OCI-LY3 (cell line): ENCODE measurements at regions not wholly inside any gene's neighbourhood (a gene's known extent, or its start where the extent isn't known, plus 50 kb on each side); places are given as distances from the start of the nearest gene placed in this dataset.

Experiments
- H2AFZ ChIP-seq: fragments of 200-600, 300-600 bp; shearing (Covaris generic); 2 replicates; pipeline ENCODE4 v1.6.0; 2014; ENCODE audit warnings: antibody characterized with exemption, low read depth, low read length
- H3K27ac ChIP-seq: fragments of 200-600, 300-600 bp; sonication (generic); 2 replicates; pipeline ENCODE4 v1.5.1; 2014; ENCODE audit warnings: mild to moderate bottlenecking, low read length, moderate library complexity, mixed read lengths
- H3K27me3 ChIP-seq: fragments of 200-600, 300-600 bp; sonication (generic); 2 replicates; pipeline ENCODE4 v1.6.1; 2014; ENCODE audit warnings: low read depth, low read length, mixed read lengths
- H3K36me3 ChIP-seq: fragments of 200-600, 300-600 bp; sonication (generic); replicated peaks from 2 replicates; pipeline ENCODE3; 2014; ENCODE audit warnings: low read depth, low read length, mixed read lengths
- H3K4me1 ChIP-seq: fragments of 300-600, 200-600 bp; sonication (generic); 2 replicates; pipeline ENCODE4 v1.6.1; 2014; ENCODE audit warnings: low read length, mixed read lengths
- H3K4me2 ChIP-seq: fragments of 200-600, 300-600 bp; sonication (generic); 2 replicates; pipeline ENCODE4 v1.6.1; 2014; ENCODE audit warnings: low read length, mixed read lengths
- H3K4me3 ChIP-seq: fragments of 300-600, 200-600 bp; sonication (generic); 2 replicates; pipeline ENCODE4 v1.5.1; 2014; ENCODE audit warnings: antibody characterized with exemption, mild to moderate bottlenecking, low read length, moderate library complexity
- H3K79me2 ChIP-seq: fragments of 300-600, 200-600 bp; shearing (Covaris generic); 2 replicates; pipeline ENCODE4 v1.6.1; 2014; ENCODE audit warnings: mild to moderate bottlenecking, low read length, mixed read lengths
- H3K9ac ChIP-seq: fragments of 300-600, 200-600 bp; shearing (Covaris generic); 2 replicates; pipeline ENCODE4 v1.6.0; 2014; ENCODE audit warnings: mild to moderate bottlenecking, low read length, moderate library complexity
- H3K9me3 ChIP-seq: fragments of 200-600, 300-600 bp; shearing (Covaris generic); 2 replicates; pipeline ENCODE4 v1.6.1; 2014; ENCODE audit warnings: low read length, mixed read lengths; ENCODE audit not compliant: insufficient read depth
- H4K20me1 ChIP-seq: fragments of 200-600, 300-600 bp; sonication (generic); 2 replicates; pipeline ENCODE4 v1.6.1; 2016; ENCODE audit warnings: low read length, mixed read lengths; ENCODE audit not compliant: insufficient read depth
- EZH2phosphoT487 ChIP-seq: fragments of 200-600 bp; shearing (Covaris generic); IDR thresholded peaks from 2 replicates; pipeline ENCODE4 v1.6.1; 2018; ENCODE audit warnings: antibody characterized with exemption, mixed run types, low read depth
- TF ChIP-seq, protein P1 (sequence below): fragments of 200-600, 300-600 bp; sonication (generic); IDR thresholded peaks from 2 replicates; pipeline ENCODE4 v1.5.1; 2014; ENCODE audit warnings: antibody characterized with exemption, low read length, low read depth

GRCh38 chr2:177053716-177054115, 158.9 kb upstream of the HNRNPA3 start:
- no peaks in the 10 kb centered on the region for H4K20me1 ChIP-seq
- peaks cover 7% of the 10 kb centered on the region; the same call in 1 of the 2 replicates for H3K27me3 ChIP-seq
- no peak overlapping the region for H2AFZ ChIP-seq
- no peak overlapping the region for H3K27ac ChIP-seq
- TF ChIP-seq EZH2phosphoT487, result no peak
- TF ChIP-seq, protein P1, sequence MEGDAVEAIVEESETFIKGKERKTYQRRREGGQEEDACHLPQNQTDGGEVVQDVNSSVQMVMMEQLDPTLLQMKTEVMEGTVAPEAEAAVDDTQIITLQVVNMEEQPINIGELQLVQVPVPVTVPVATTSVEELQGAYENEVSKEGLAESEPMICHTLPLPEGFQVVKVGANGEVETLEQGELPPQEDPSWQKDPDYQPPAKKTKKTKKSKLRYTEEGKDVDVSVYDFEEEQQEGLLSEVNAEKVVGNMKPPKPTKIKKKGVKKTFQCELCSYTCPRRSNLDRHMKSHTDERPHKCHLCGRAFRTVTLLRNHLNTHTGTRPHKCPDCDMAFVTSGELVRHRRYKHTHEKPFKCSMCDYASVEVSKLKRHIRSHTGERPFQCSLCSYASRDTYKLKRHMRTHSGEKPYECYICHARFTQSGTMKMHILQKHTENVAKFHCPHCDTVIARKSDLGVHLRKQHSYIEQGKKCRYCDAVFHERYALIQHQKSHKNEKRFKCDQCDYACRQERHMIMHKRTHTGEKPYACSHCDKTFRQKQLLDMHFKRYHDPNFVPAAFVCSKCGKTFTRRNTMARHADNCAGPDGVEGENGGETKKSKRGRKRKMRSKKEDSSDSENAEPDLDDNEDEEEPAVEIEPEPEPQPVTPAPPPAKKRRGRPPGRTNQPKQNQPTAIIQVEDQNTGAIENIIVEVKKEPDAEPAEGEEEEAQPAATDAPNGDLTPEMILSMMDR, result no peak
- H3K4me2 ChIP-seq, result no peak overlapping the region
- no peaks in the 10 kb centered on the region for H3K79me2 ChIP-seq
- no peaks in the 10 kb centered on the region for H3K9me3 ChIP-seq
- H3K4me3 ChIP-seq, result no peak overlapping the region
- no peaks in the 10 kb centered on the region for H3K36me3 ChIP-seq
- H3K9ac ChIP-seq, result no peak overlapping the region
- peaks cover 3% of the 10 kb centered on the region for H3K4me1 ChIP-seq

DNA sequence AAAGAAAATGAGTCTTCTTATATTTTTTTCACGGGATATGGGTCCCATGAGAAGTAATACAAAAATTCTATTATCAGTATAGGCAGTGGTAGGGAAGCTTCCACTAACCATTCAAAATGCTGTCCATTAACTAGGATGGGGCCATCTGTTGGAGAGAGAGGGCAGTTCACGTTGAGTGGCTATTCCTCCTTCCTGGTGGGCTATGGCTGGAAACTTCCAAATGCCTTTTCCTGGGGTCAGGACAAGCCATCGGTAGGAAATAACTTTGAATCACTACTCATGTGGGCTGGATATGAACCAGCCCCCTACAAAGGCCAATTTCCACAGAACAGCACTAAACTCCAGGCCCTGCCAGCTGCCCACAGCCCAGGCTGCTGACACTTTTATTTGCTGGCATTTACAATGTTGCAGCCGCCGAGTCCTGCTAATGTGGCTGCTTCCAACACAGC, 156.1 kb upstream of the HNRNPA3 start:
- Histone ChIP-seq H2AFZ (no peak overlapping the region), H3K27me3 (no peaks in the 10 kb centered on the region), H3K4me3 (no peak overlapping the region), H3K4me1 (peaks cover 8% of the 10 kb centered on the region), H3K9ac (no peak overlapping the region), H3K4me2 (no peak overlapping the region), H3K79me2 (no peaks in the 10 kb centered on the region), H4K20me1 (no peaks in the 10 kb centered on the region), H3K36me3 (no peaks in the 10 kb centered on the region), H3K27ac (no peak overlapping the region), H3K9me3 (no peaks in the 10 kb centered on the region)
- no peak for TF ChIP-seq EZH2phosphoT487
- TF ChIP-seq, protein P1, result no peak

- TF ChIP-seq, protein P1, result no peak
- TF ChIP-seq EZH2phosphoT487, result no peak
- no peaks in the 10 kb centered on the region for H4K20me1 ChIP-seq
- no peak overlapping the region for H3K4me2 ChIP-seq
- no peaks in the 10 kb centered on the region for H3K9me3 ChIP-seq
- peaks cover 8% of the 10 kb centered on the region for H3K4me1 ChIP-seq
- no peaks in the 10 kb centered on the region for H3K36me3 ChIP-seq
- H3K9ac ChIP-seq, result no peak overlapping the region
- H2AFZ ChIP-seq, result no peak overlapping the region
- no peaks in the 10 kb centered on the region for H3K79me2 ChIP-seq
- no peak overlapping the region for H3K27ac ChIP-seq
- no peaks in the 10 kb centered on the region for H3K27me3 ChIP-seq
- no peak overlapping the region for H3K4me3 ChIP-seq
Observed at GRCh38 chr2:177058747-177059146, 153.8 kb upstream of the HNRNPA3 start.

GRCh38 chr2:177059293-177059692, 153.3 kb upstream of the HNRNPA3 start:
- Histone ChIP-seq H3K79me2 (no peaks in the 10 kb centered on the region), H3K27me3 (no peaks in the 10 kb centered on the region), H3K27ac (no peak overlapping the region), H3K4me2 (no peak overlapping the region), H3K4me1 (peaks cover 8% of the 10 kb centered on the region), H2AFZ (no peak overlapping the region), H4K20me1 (no peaks in the 10 kb centered on the region), H3K4me3 (no peak overlapping the region), H3K9ac (no peak overlapping the region), H3K9me3 (no peaks in the 10 kb centered on the region), H3K36me3 (no peaks in the 10 kb centered on the region)
- TF ChIP-seq, protein P1, result no peak
- TF ChIP-seq EZH2phosphoT487, result no peak
